ENCODE measurements at regions not wholly inside any gene's neighbourhood (a gene's known extent, or its start where the extent isn't known, plus 50 kb on each side); places are given as distances from the start of the nearest gene placed in this dataset.

- no peak for TF ChIP-seq CTCF (conservative IDR thresholded peaks at IDR 0.05)
- TF ChIP-seq EZH2 (IDR thresholded peaks at IDR 0.05; ENCODE audit: low read depth): no peak
Observed at GRCh38 chr13:36520111-36520510, 87.8 kb downstream of the CCNA1 start.

All from PC-9 (cell line).